AML-193 (cell line): ENCODE measurements at regions not wholly inside any gene's neighbourhood (a gene's known extent, or its start where the extent isn't known, plus 50 kb on each side); places are given as distances from the start of the nearest gene placed in this dataset.

ENCODE experiments used
- DNase-seq, 2 experiments: peaks; one replicate each; lab custom pipeline; 2025; lab: John Stamatoyannopoulos, UW

DNA sequence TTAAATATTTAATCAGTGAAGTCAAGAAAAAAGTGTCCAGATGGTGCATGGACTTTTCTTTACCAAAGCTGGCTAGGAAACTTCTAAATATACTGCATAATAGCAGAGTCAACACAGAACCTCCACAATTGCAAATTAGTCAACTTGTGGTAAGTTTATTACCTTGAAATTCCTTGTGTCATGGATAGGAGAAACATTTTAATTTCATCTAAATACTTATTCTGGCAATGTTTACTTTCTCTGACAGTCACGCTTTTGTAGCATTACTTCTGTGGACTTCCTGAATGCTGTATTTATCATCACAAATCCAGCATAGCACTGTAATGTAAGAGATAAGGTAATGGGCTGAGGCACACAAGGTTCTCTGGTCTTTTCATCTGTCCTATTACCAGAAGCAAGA, 2266.1 kb downstream of the PCDH7 start:
- DNase-seq: no peak

DNA sequence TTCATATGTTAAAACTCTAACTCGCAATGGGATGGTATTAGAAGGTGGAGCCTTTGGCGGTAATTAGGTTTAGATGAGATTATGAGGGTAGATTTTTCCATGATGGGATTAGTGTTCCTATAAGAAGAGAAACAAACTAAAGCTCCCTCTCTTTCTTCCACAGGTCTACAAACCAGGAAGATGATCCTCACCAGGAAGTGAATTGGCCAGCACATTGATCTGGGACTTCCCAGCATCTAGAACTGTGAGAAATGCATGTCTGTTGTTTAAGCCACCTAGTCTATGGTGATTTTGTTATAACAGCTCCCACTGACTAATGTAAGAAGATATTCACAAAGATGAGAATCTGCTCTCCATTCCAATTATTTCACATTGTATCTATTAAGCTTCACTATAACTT, 2266.9 kb downstream of the PCDH7 start:
- DNase-seq: no peak

DNA sequence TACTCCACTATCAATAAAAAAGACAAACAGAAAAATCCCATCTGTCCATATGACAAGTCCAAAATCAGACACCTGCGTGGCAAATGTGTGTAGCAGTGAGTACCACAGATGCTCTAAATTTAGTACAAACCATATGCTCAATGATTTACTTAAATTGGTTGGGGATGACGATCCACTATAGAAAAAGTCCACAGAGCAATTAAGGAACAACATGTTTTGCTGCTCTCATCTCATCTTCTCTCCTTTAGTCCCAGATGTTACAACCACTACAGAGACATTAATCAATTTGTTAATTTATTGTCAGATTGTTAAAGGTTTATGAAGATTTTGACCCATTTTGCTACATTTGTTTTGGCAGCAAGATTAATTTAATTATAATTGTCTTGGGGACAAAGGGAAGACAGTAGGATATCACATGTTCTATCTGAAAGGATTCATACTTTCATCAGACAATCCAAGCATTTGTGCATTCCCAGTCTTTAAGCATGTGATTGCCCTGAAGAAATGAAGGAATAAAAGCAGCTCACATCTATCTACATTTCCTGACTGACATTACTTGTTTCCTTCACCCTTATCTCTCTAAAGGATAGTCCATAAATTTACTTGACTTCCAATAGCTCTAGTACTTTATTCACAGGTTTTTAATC, 2268.1 kb downstream of the PCDH7 start:
- DNase-seq: no peak

DNA sequence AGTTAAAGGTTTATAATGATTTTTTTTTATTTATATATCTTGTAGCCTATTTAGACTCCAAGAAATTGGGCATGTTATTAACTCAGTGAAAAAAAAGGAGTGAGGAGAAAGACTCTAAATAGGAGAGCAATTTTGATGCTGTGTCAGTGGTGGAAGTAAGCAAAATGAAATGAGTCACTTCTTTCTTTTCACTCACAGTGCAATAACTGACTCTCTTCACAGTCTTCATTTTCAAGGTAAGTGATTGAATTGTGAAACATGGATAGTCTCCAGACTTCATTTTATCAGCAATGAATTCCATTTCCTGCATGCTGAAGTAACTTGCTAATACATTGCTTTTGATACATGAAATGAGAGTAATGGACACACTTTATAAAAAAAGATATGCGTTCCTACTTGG, 2271.5 kb downstream of the PCDH7 start:
- DNase-seq: no peak

DNA sequence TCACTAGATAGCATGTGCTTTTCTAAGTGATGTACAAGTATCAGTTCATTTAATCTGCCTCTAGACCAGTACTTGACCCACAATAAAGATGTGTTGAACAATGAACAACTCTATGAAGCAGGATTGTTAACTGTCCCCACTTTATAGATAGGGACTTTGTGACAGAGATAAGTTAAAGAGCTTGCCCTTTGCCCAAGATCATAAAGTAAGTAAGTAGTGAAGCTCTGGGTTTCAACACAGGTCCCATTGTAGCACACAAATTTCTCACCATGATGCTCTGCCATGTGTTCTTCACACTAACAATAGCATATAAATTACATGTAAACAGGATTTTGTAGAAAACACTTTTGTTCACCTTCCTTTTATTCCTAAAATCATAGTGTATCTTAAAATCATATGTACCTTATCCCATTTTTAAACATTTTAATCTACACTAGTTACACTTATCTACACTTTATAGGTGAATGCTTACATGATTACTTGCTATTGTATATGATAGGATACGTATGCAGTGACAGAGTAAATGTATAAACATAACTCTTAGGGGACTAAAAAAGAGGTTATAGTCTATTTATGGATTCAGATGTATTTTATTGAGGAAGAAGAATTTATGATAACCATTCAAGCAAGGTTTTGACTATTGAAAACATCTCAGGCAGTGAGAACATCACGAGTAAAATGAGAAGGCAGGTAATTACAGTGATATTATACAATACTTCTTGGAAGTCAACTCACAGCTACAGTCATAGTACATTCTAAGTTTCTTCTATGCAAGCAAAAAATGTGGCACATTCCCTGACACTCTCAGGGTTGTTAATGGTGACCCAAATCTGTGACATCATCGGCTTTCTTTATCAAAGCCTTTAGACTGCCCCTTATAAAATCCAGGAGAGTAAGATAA, 2275.1 kb downstream of the PCDH7 start:
- DNase-seq: no peak

DNA sequence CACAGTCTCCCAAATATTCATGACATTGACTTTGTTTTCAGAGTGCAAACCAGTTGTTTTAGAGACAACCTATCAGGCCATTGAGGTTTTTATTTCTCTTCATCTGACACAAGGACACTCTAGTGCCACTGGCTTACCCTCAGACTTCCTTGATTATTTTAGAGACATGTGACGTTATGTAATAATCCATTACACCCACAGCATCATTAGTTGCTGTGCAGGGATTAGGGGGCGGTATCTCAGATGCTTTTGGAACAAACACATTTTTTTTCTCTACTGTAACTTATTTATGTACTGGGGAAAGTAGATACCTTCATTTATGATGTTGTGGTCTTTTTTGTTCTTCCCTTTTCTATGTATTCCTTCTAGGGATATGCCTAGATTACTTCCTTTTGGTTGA, 2293.1 kb downstream of the PCDH7 start:
- no peak for DNase-seq

DNA sequence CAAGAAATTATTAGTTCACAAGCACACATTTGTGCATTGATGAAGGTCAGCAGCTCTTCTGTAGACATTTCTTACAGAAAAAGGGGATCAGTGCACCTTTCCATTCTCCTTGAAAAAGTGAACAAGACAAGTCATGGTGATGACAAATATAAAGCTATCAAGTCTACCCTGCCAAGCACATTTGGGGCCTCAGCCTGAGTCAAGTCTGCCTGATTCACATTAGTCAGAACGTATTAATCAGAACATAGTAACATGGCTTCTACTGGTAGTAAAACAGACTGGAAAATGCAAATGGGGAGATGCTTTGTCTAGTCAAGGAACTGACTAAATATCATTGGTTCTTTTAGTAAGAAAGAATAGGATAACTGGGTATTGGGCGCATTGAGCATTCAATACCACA, 2305.1 kb downstream of the PCDH7 start:
- no peak for DNase-seq

DNA sequence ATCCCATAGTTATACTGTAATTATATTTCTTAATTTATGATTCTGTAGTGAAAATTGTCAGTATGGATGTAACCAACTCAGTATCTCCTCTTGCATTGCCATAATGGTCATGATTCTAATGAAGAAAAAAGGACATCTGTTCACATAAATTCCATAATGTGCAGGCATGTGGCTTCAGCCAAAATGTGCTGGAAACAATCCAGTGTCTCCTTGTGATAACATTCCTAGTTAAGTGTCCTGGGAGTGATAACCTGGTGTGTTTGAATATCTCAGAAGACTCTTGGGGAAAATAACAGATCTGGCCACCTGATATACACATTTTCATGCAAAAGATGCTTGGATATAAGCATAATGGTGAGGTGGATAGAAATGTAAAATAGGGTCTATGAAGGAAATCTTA, 2309.8 kb downstream of the PCDH7 start:
- no peak for DNase-seq

DNA sequence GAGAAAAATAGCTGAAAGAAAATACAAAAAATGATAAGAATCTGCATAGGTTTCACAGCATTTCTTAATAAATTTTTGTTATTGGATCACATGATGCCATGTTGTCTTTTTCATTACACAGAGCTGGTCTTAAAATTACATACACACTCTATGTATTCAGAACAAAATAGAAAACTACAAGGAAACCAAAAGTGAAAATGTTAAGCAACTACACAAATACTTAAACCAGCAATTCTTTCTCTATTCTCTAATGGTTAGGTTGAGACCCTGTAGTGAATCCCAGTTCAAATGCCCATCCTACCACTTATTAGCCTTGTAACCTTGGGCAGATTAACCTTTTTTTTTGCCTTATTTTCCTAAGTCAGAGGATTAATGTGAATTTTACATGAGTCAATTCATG, 2311.2 kb downstream of the PCDH7 start:
- DNase-seq: no peak

DNA sequence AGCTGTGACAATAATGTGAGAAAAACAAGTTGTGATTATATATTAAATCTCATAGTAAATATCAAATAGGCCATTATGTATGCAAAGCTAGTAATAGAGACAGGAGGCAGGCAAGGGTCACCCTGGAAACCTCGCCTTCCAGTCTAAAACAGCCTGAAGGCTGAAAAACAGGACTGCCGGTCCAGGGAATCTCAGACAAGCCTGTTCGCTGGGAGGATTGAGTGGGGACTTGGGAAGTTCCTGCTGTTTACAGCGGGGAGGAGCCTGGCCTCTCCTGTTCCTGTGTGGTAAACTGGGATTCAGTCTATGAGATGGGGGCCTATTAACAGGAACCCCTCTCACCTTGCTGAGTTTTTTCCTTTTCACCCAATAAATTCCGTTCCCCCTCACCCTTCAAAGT, 2317.3 kb downstream of the PCDH7 start:
- no peak for DNase-seq

DNA sequence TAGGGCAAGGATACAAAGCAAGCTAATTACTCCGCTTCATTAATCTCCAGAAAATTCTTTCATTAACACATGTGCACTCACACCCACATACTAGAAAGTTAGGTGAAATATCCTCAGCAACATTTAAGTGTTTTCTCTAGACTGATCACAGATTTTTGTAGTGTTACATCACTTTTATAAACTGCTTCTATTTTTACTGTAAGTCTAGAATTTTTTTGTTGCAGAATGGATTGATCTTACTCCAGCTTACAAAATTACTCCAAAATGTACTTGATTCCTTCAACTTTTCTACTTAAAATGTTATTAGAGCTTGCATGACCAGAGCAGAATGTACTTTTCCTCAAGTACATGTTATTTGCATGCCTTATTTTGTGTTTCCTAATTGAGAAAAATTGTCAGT, 2325.2 kb downstream of the PCDH7 start:
- DNase-seq: no peak

DNA sequence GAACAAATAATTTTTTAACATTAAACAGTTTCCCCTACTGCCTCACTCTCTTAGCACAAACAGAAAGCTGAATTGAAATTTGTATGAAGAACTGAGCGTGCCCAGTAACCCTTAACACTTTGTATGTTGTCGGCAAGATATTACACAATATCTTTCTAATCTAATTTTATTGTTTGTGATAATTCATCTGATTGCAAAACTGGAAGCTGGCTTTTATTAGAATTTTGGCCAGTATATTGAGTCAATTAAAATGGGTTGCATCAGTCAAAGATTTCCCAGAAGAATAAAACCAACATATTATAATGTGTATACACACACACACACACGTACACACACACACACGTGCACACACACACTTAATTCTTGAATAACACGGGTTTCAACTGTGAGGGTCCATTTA, 2332.1 kb downstream of the PCDH7 start:
- no peak for DNase-seq

DNA sequence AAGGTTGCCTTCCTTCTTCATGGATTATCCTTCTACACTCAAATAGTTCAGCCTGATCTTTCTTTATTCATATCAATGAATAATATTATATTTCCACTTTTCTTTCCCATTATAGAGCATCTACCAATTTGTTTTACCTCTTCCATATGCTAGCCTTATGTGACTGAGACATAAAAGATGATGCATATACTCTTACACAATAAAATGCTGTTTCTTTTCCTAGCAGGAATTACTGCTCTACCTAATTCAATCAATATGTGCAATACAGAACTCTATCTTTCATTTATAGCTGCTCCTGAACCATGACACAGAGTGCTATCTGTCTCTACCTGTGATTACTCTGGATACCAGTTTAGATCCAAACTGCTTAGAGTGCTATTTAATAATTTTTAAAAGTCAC, 2334.0 kb downstream of the PCDH7 start:
- no peak for DNase-seq

DNA sequence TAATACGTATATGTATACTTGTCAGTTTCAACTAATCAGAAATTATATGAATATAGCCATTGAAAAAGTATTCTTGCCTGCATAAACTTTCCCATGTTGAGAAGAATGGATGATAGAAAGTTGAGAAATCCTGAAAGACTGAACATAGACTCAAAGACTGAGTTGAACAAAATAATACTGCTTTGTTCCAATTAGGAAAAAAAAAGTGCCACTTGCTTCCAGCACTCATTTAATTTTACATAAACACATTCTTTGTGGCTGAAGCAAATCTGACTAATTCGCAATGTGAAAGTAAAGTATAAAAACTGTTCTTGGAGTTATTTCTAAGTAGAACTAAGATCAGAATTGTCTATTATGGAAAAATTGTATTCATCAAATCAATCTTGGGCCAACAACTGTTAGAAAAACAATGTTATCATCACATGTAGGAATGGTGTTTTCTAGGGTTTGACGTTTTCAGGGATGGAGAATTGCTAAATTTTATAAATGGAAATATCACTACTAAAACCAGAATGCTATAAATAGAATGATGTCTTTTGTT, 2334.6 kb downstream of the PCDH7 start:
- DNase-seq: no peak

DNA sequence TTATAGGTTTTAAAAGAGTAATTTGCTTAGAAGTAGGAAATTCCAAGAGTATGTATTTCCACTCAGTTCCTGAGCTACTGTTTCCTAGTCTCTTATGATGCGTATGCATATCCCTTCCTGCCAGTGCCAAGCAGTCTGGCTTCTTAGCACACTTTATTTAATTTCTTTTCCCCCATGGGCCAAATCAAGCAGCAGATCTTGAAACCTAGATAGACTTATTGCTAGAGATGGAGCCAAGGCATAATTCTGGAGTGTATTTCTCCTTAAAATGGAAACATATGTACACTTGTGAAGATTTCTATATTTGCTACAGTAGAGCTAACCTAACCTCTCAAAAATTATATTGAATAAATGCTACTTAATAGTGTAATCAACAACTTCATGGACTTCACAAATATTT, 2337.6 kb downstream of the PCDH7 start:
- DNase-seq: no peak

DNA sequence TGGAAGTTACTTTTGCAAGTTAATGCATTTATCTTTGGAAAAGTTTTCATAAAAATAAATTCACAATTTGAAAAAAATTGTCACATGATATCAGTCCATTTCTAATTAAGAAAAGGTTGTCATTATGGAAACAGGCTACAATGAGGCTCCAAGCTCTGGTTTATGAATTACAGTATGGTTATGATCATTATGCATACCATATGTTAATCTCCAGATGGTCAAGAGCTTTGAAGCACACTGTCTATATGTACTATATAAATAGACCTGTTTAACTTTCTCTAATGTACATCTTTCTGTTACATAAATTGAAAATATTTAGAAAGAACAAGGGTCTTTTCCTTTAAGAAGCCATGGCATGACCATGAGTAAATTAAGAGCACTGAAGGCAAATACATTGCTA, 2338.8 kb downstream of the PCDH7 start:
- no peak for DNase-seq

DNA sequence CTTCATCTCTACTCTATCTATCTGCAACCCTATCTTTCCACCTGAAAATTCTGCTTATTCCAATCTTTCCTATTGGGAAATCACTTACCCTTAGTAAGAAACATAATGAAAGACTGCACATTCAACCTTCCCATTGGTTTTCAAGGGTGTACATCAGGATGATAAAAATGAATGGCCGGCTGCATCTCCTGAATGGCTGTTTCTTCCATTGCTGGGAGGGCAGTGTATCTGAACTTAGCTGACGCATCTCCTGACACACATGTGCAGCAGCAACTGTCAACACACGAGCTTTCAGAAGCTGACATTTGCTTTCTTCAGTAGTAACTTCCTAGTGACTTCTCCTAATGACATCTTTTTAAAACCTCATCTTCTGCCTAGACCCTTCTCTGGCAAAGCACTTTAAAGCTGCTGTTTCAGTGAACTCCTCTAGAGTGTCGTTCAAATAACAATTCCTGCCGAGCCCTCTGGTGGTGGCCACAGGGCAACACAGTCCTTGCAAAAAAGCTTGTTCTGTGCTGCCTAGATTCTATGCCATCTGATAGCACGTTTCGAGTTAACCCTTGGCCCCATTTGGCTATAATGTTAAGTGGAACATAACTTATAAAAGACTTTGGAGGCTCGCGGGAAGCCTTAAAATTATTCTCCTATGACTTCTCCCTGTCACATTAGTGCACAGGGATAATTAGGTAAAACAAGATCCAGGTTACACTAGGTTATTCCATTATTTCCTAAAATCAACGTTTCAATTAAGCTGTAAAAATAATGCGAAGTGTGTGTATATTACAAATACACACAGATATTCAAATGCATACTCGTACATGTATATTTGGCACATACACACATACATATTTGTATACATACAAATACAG, 2340.7 kb downstream of the PCDH7 start:
- DNase-seq: peak; percentile 12 to 51

DNA sequence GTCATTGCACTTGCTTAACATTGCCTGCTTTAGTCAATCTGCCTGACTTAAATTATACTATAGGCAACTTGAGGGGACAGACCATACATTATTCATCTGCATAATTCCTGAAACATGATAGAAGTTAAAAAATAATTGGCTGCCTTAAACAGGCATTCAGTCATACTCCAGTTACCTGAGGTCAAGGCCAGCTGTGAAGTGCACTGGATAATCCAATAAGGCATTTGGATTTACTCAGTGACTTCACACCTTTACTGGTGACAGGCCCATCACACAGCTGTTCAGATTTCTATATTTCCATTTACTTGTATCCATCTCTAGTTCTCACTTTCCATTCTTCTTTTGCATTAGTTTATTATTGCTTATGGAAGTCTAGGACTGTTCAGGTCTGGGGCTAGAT, 2341.6 kb downstream of the PCDH7 start:
- DNase-seq: no peak

DNA sequence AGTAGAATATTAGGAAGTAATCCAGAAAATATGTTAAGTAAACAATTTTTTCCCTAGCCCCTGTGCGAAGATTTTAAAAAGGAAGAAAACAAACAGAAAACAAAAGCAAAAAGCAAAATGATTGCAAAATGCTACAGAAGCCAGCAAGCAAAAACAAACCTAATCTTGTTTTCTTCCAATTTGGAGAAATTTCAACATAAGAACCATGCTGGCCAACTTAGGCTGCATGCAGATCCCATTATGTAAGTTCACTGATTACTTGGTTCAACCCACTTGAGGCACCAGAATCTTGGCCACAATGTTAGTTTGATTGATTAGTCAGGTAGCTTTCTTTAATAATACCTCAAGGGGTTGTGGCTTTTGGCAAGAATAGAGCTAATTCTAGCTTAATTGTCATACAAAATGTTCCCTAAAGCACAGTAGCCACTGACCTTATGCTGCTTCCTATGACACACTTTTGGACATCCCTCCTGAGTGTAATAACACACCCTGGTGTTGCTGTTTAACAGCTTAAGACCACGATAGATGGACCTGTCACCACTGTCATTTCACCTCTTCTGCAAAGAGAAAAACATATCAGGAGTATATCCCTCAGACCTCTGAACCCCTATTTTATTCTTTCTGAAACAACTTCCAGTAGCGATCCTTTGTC, 2342.1 kb downstream of the PCDH7 start:
- no peak for DNase-seq

DNA sequence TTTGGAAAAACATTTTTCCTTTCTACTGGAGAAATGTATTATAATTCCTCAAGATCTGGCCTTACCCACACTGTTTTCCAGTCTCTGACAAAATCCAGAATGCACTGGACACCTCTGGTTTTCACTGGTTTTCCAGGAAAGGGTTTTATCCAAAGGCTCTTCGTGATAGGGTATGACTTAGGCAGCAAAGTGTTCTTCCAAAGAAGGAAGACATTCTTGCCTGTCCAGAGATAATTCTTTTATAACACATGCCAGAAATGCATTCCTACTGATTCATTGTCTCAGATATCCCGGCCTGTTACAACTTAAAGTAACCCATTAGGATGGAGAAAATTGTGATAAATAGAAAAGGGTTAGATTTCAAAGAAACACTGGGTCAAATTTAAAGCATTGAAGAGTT, 2343.1 kb downstream of the PCDH7 start:
- no peak for DNase-seq

DNA sequence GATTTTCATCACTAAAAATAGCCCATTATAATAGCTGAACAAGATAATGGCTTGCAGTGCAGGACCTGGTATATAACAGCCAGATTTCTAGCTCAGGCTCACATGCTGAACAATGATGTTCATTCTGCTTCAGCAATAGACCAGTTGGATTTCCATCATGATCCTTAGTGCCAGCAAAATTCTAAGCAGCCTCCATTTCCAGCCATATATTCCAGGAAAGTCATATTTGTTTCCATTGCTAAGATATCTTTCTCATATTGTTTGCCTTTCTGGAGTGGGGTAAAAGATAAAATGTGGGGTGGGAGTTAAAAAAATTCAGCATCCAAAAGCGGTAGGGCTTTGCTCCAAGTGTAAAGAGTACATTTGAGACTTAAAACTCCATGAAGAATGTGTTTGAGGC, 2344.1 kb downstream of the PCDH7 start:
- no peak for DNase-seq

DNA sequence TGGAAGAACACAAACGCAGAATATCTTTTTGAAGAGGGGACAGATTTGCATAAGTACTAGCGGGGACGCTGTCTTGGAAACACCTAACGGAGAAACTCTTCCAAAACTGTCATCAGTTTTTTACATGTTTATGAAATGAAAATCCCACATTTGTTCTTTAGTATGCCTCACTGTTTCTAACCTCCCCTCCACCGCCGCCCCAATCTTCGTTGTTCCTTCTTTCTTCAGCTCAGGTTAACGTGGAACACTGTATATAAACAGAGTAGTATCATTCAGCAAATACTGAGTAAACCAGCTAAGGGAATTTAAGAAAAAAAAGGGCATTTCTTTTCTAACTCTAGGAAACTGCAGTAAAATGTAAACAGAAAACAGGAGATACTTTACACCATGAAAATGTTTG, 2345.6 kb downstream of the PCDH7 start:
- DNase-seq: no peak
